CD4-positive, alpha-beta T cell treated with Interleukin-1 beta for 1 hour (primary cell): ENCODE measurements at regions not wholly inside any gene's neighbourhood (a gene's known extent, or its start where the extent isn't known, plus 50 kb on each side); places are given as distances from the start of the nearest gene placed in this dataset.
A peak's percentile ranks its signal among the peaks of the same experiment; 100 is the strongest.
"Not testable (repeated sequence)": the region's sequence is repeated elsewhere in the genome, so short reads cannot be mapped to it uniquely, and the experiment has no call there.

Source experiments
- DNase-seq, 2 donors: peaks; one replicate each; pipeline ENCODE4 v3.0.0-alpha.2; 2020 to 2022

- DNase-seq, result no peak
These were observed 107.7 kb upstream of the TSC22D2 start for GRCh38 chr3:150300388-150300787.

- DNase-seq, result no peak
These were observed 108.9 kb upstream of the TSC22D2 start for GRCh38 chr3:150299201-150299600.

GRCh38 chr3:150296966-150297365, 111.1 kb upstream of the TSC22D2 start:
- DNase-seq, result no peak

GRCh38 chr3:150296123-150296735, 111.9 kb upstream of the TSC22D2 start:
- DNase-seq, result no peak

- DNase-seq, result no peak
These were observed 114.6 kb upstream of the TSC22D2 start for GRCh38 chr3:150293401-150294001.

GRCh38 chr3:150292891-150293290, 115.2 kb upstream of the TSC22D2 start:
- DNase-seq, result no peak

GRCh38 chr3:150291515-150291914, 116.6 kb upstream of the TSC22D2 start:
- DNase-seq, result no peak

- DNase-seq, result peak; percentile 15 to 56
These were observed 121.5 kb upstream of the TSC22D2 start for GRCh38 chr3:150286390-150287147.

- no peak for DNase-seq
These were observed 122.5 kb upstream of the TSC22D2 start for GRCh38 chr3:150285601-150286000.

- DNase-seq, result no peak
These were observed 129.2 kb upstream of the TSC22D2 start for GRCh38 chr3:150278843-150279381.

- no peak for DNase-seq
These were observed 129.9 kb upstream of the TSC22D2 start for GRCh38 chr3:150278195-150278594.

GRCh38 chr3:150277444-150277843, 130.7 kb upstream of the TSC22D2 start:
- no peak for DNase-seq

GRCh38 chr3:150275941-150276340, 132.2 kb upstream of the TSC22D2 start:
- no peak for DNase-seq

- DNase-seq, result no peak
These were observed 133.7 kb upstream of the TSC22D2 start for GRCh38 chr3:150274372-150274771.

- no peak for DNase-seq
These were observed 134.7 kb upstream of the TSC22D2 start for GRCh38 chr3:150273396-150273795.

GRCh38 chr3:150271591-150271960, 136.5 kb upstream of the TSC22D2 start:
- no peak for DNase-seq

- DNase-seq, result no peak
These were observed 137.1 kb upstream of the TSC22D2 start for GRCh38 chr3:150270883-150271590.

- not testable (repeated sequence) for DNase-seq
These were observed 137.7 kb upstream of the TSC22D2 start for GRCh38 chr3:150270444-150270843.

GRCh38 chr3:150269526-150269925, 138.6 kb upstream of the TSC22D2 start:
- DNase-seq, result no peak

- no peak for DNase-seq
These were observed 139.4 kb upstream of the TSC22D2 start for GRCh38 chr3:150268426-150269391.

- DNase-seq, result no peak
These were observed 140.8 kb upstream of the TSC22D2 start for GRCh38 chr3:150267288-150267687.

GRCh38 chr3:150265305-150265704, 142.8 kb upstream of the TSC22D2 start:
- no peak for DNase-seq
